ENCODE measurements at regions not wholly inside any gene's neighbourhood (a gene's known extent, or its start where the extent isn't known, plus 50 kb on each side); places are given as distances from the start of the nearest gene placed in this dataset.

- no peak for DNase-seq
- H3K14ac ChIP-seq (ENCODE audit: low read length in 2 of 2): no peak overlapping the region
- no peak overlapping the region for H2BK15ac ChIP-seq (ENCODE audit: low read depth, poor library complexity, severe bottlenecking)
- 43% methylated on average over 5 of the region's 6 CpGs for WGBS
- no peak overlapping the region for H2BK120ac ChIP-seq (ENCODE audit: low read depth, low read length)
- H3K27me3 ChIP-seq (ENCODE audit: control insufficient read depth in 1 of 2, insufficient read depth in 1 of 2, low read length in 2 of 2): no peaks in the 10 kb centered on the region
- no peaks in the 10 kb centered on the region for H3K9me3 ChIP-seq (ENCODE audit: control insufficient read depth, low read length)
- H3K18ac ChIP-seq (ENCODE audit: low read depth in 1 of 2, low read length in 2 of 2): no peak overlapping the region
- H4K91ac ChIP-seq (ENCODE audit: low read length): no peak overlapping the region
- H3K36me3 ChIP-seq (ENCODE audit: control insufficient read depth in 1 of 2, insufficient read depth in 2 of 2, low read depth in 1 of 2, low read length in 2 of 2): no peaks in the 10 kb centered on the region
- no peaks in the 10 kb centered on the region for H3K79me1 ChIP-seq (replicated peaks; ENCODE audit: low read length, poor library complexity, severe bottlenecking)
- H3K9ac ChIP-seq (ENCODE audit: low read length): no peak overlapping the region
- no peak overlapping the region for H3K4me3 ChIP-seq (ENCODE audit: insufficient read depth in 1 of 2, low read depth in 1 of 2, low read length in 2 of 2)
- H3K4me2 ChIP-seq (ENCODE audit: low read length, poor library complexity, severe bottlenecking): peak overlapping the region; percentile 72
- H3K4ac ChIP-seq (ENCODE audit: low read depth in 1 of 2, low read length in 2 of 2): no peak overlapping the region
- H2BK12ac ChIP-seq (ENCODE audit: low read length in 2 of 2): no peak overlapping the region
- H3K23ac ChIP-seq (ENCODE audit: low read length in 2 of 2): no peak overlapping the region
- H3K4me1 ChIP-seq (ENCODE audit: control insufficient read depth, insufficient read depth, low read depth, low read length): no peaks in the 10 kb centered on the region
- no peak overlapping the region for H2AFZ ChIP-seq (ENCODE audit: low read depth, low read length)
- no peak overlapping the region for H2BK5ac ChIP-seq (ENCODE audit: low read depth, low read length, poor library complexity, severe bottlenecking)
- no peak overlapping the region for H2AK5ac ChIP-seq (ENCODE audit: low read length, severe bottlenecking)
- H3K27ac ChIP-seq (ENCODE audit: low read length, poor library complexity, severe bottlenecking): no peak overlapping the region
- H4K8ac ChIP-seq (ENCODE audit: low read length): no peak overlapping the region
These were observed 293.6 kb downstream of the PTPRC start for GRCh38 chr1:198932351-198932991.

- H3K79me1 ChIP-seq (replicated peaks; ENCODE audit: low read length, poor library complexity, severe bottlenecking): no peaks in the 10 kb centered on the region
- H4K91ac ChIP-seq (ENCODE audit: low read length): no peak overlapping the region
- H3K9ac ChIP-seq (ENCODE audit: low read length): peak overlapping the region; percentile 85
- H4K8ac ChIP-seq (ENCODE audit: low read length): no peak overlapping the region
- peak overlapping the region; percentile 26 to 88 for H3K4me3 ChIP-seq (ENCODE audit: insufficient read depth in 1 of 2, low read depth in 1 of 2, low read length in 2 of 2)
- H2AK5ac ChIP-seq (ENCODE audit: low read length, severe bottlenecking): no peak overlapping the region
- no peak overlapping the region for H3K14ac ChIP-seq (ENCODE audit: low read length in 2 of 2)
- H2BK12ac ChIP-seq (ENCODE audit: low read length in 2 of 2): no peak overlapping the region
- no peak overlapping the region for H2AFZ ChIP-seq (ENCODE audit: low read depth, low read length)
- H3K4me2 ChIP-seq (ENCODE audit: low read length, poor library complexity, severe bottlenecking): no peak overlapping the region
- no peaks in the 10 kb centered on the region for H3K9me3 ChIP-seq (ENCODE audit: control insufficient read depth, low read length)
- no peak overlapping the region for H2BK120ac ChIP-seq (ENCODE audit: low read depth, low read length)
- no peak overlapping the region for H3K23ac ChIP-seq (ENCODE audit: low read length in 2 of 2)
- no peak overlapping the region for H3K18ac ChIP-seq (ENCODE audit: low read depth in 1 of 2, low read length in 2 of 2)
- H3K4ac ChIP-seq (ENCODE audit: low read depth in 1 of 2, low read length in 2 of 2): no peak overlapping the region
- 74% methylated on average over 3 of the region's 5 CpGs for WGBS
- DNase-seq: no peak
- no peaks in the 10 kb centered on the region for H3K4me1 ChIP-seq (ENCODE audit: control insufficient read depth, insufficient read depth, low read depth, low read length)
- no peak overlapping the region for H2BK5ac ChIP-seq (ENCODE audit: low read depth, low read length, poor library complexity, severe bottlenecking)
- H3K27ac ChIP-seq (ENCODE audit: low read length, poor library complexity, severe bottlenecking): no peak overlapping the region
- no peaks in the 10 kb centered on the region for H3K27me3 ChIP-seq (ENCODE audit: control insufficient read depth in 1 of 2, insufficient read depth in 1 of 2, low read length in 2 of 2)
- H3K36me3 ChIP-seq (ENCODE audit: control insufficient read depth in 1 of 2, insufficient read depth in 2 of 2, low read depth in 1 of 2, low read length in 2 of 2): no peaks in the 10 kb centered on the region
- no peak overlapping the region for H2BK15ac ChIP-seq (ENCODE audit: low read depth, poor library complexity, severe bottlenecking)
These were observed 294.8 kb downstream of the PTPRC start for GRCh38 chr1:198933515-198934222.

GRCh38 chr1:198934426-198934825 lies 295.6 kb downstream of the PTPRC start:
- Histone ChIP-seq H2BK5ac (ENCODE audit: low read depth, low read length, poor library complexity, severe bottlenecking) (no peak overlapping the region), H3K79me1 (replicated peaks; ENCODE audit: low read length, poor library complexity, severe bottlenecking) (no peaks in the 10 kb centered on the region), H3K9ac (ENCODE audit: low read length) (peak overlapping the region; percentile 85), H3K14ac (ENCODE audit: low read length in 2 of 2) (no peak overlapping the region), H3K27ac (ENCODE audit: low read length, poor library complexity, severe bottlenecking) (peak overlapping the region; percentile 96), H3K36me3 (ENCODE audit: control insufficient read depth in 1 of 2, insufficient read depth in 2 of 2, low read depth in 1 of 2, low read length in 2 of 2) (no peaks in the 10 kb centered on the region), H3K23ac (ENCODE audit: low read length in 2 of 2) (no peak overlapping the region), H3K27me3 (ENCODE audit: control insufficient read depth in 1 of 2, insufficient read depth in 1 of 2, low read length in 2 of 2) (no peaks in the 10 kb centered on the region), H2BK12ac (ENCODE audit: low read length in 2 of 2) (no peak overlapping the region), H3K4me1 (ENCODE audit: control insufficient read depth, insufficient read depth, low read depth, low read length) (no peaks in the 10 kb centered on the region), H3K18ac (ENCODE audit: low read depth in 1 of 2, low read length in 2 of 2) (no peak overlapping the region), H2AK5ac (ENCODE audit: low read length, severe bottlenecking) (no peak overlapping the region), H3K4me3 (ENCODE audit: insufficient read depth in 1 of 2, low read depth in 1 of 2, low read length in 2 of 2) (peak overlapping the region in 1 of 2 experiments; percentile 88), H4K91ac (ENCODE audit: low read length) (no peak overlapping the region), H2BK120ac (ENCODE audit: low read depth, low read length) (no peak overlapping the region), H2AFZ (ENCODE audit: low read depth, low read length) (no peak overlapping the region), H4K8ac (ENCODE audit: low read length) (no peak overlapping the region), H3K9me3 (ENCODE audit: control insufficient read depth, low read length) (no peaks in the 10 kb centered on the region), H2BK15ac (ENCODE audit: low read depth, poor library complexity, severe bottlenecking) (no peak overlapping the region), H3K4me2 (ENCODE audit: low read length, poor library complexity, severe bottlenecking) (no peak overlapping the region), H3K4ac (ENCODE audit: low read depth in 1 of 2, low read length in 2 of 2) (no peak overlapping the region)
- no peak for DNase-seq
- 77% methylated on average over 2 of the region's 2 CpGs for WGBS

- Histone ChIP-seq H2BK12ac (ENCODE audit: low read length in 2 of 2) (no peak overlapping the region), H4K91ac (ENCODE audit: low read length) (no peak overlapping the region), H4K8ac (ENCODE audit: low read length) (no peak overlapping the region), H3K9ac (ENCODE audit: low read length) (peak overlapping the region; percentile 85), H3K4me1 (ENCODE audit: control insufficient read depth, insufficient read depth, low read depth, low read length) (no peaks in the 10 kb centered on the region), H3K27me3 (ENCODE audit: control insufficient read depth in 1 of 2, insufficient read depth in 1 of 2, low read length in 2 of 2) (no peaks in the 10 kb centered on the region), H2BK15ac (ENCODE audit: low read depth, poor library complexity, severe bottlenecking) (no peak overlapping the region), H3K9me3 (ENCODE audit: control insufficient read depth, low read length) (no peaks in the 10 kb centered on the region), H3K4ac (ENCODE audit: low read depth in 1 of 2, low read length in 2 of 2) (no peak overlapping the region), H3K14ac (ENCODE audit: low read length in 2 of 2) (no peak overlapping the region), H3K36me3 (ENCODE audit: control insufficient read depth in 1 of 2, insufficient read depth in 2 of 2, low read depth in 1 of 2, low read length in 2 of 2) (no peaks in the 10 kb centered on the region), H3K4me2 (ENCODE audit: low read length, poor library complexity, severe bottlenecking) (peak overlapping the region; percentile 31), H2BK120ac (ENCODE audit: low read depth, low read length) (no peak overlapping the region), H3K4me3 (ENCODE audit: insufficient read depth in 1 of 2, low read depth in 1 of 2, low read length in 2 of 2) (peak overlapping the region in 1 of 2 experiments; percentile 88), H3K79me1 (replicated peaks; ENCODE audit: low read length, poor library complexity, severe bottlenecking) (no peaks in the 10 kb centered on the region), H2BK5ac (ENCODE audit: low read depth, low read length, poor library complexity, severe bottlenecking) (peak overlapping the region; percentile 53), H3K27ac (ENCODE audit: low read length, poor library complexity, severe bottlenecking) (peak overlapping the region; percentile 96), H3K23ac (ENCODE audit: low read length in 2 of 2) (no peak overlapping the region), H2AFZ (ENCODE audit: low read depth, low read length) (no peak overlapping the region), H3K18ac (ENCODE audit: low read depth in 1 of 2, low read length in 2 of 2) (peak overlapping the region in 1 of 2 experiments; percentile 52), H2AK5ac (ENCODE audit: low read length, severe bottlenecking) (no peak overlapping the region)
- WGBS: 13% methylated on average over 5 of the region's 6 CpGs
- DNase-seq: peak; percentile 78
These were observed 296.1 kb downstream of the PTPRC start for GRCh38 chr1:198934901-198935305.

Data from mesenchymal stem cell (in vitro differentiated cells and primary cell).